IPS-18a (cell line): ENCODE measurements at regions not wholly inside any gene's neighbourhood (a gene's known extent, or its start where the extent isn't known, plus 50 kb on each side); places are given as distances from the start of the nearest gene placed in this dataset.

ENCODE experiments used
- H3K27ac ChIP-seq: one replicate; pipeline ENCODE4 v1.5.1; 2013; ENCODE audit warnings: low read length
- H3K27me3 ChIP-seq: one replicate; pipeline ENCODE4 v1.6.1; 2013; ENCODE audit warnings: mild to moderate bottlenecking, low read length; ENCODE audit not compliant: control insufficient read depth, insufficient read depth
- H3K36me3 ChIP-seq: one replicate; pipeline ENCODE4 v1.6.1; 2013; ENCODE audit warnings: low read depth, low read length; ENCODE audit not compliant: control insufficient read depth
- H3K4me1 ChIP-seq: one replicate; pipeline ENCODE4 v1.6.1; 2013; ENCODE audit warnings: low read depth, low read length; ENCODE audit not compliant: control insufficient read depth
- H3K4me3 ChIP-seq: one replicate; pipeline ENCODE4 v1.5.1; 2013; ENCODE audit warnings: low read length
- H3K9ac ChIP-seq: one replicate; pipeline ENCODE4 v1.6.1; 2013; ENCODE audit warnings: mild to moderate bottlenecking, low read length, moderate library complexity
- H3K9me3 ChIP-seq: one replicate; pipeline ENCODE4 v1.6.1; 2013; ENCODE audit warnings: low read depth, low read length; ENCODE audit not compliant: control insufficient read depth

DNA sequence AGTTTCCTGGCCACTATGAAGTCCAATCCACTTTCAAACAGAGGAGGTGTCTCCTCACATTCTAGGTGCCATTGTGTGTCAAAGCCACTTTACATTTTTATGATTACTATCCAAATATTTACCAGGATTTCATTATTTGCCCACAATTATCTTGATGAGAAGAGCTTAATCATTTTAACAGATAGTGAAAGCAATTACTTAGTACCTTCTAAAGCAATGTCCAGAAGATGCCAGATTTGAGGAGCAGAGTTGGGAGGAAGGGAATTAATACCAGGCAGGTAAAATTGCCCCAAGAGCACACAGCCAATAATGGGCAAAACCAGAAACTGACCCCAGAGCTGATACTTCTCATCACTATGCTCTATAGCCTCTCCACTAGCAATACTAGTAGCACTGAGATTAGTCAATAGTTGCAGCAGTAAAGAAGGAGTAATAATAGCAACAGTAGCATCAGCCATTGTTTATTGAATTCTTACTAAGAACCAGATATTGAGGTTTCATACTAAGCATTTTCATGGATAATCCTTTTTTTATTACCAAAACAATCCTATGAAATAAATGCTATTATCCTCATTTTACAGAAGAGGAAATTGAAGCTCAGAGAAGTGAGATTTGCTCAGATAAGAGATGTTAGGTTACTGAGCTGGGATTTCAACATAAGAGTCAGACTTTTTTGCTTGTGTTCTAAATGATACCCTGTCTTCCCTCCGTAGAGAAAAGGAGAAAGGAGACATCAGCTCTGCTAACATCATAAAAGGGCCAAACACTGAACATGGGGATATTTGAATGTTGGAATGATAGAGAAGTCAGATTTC lies 509.3 kb upstream of the CFAP20DC start:
- Histone ChIP-seq H3K27me3 (no peaks in the 10 kb centered on the region), H3K4me1 (no peaks in the 10 kb centered on the region), H3K36me3 (no peaks in the 10 kb centered on the region), H3K9ac (no peak overlapping the region), H3K4me3 (no peak overlapping the region), H3K27ac (no peak overlapping the region), H3K9me3 (no peaks in the 10 kb centered on the region)

DNA sequence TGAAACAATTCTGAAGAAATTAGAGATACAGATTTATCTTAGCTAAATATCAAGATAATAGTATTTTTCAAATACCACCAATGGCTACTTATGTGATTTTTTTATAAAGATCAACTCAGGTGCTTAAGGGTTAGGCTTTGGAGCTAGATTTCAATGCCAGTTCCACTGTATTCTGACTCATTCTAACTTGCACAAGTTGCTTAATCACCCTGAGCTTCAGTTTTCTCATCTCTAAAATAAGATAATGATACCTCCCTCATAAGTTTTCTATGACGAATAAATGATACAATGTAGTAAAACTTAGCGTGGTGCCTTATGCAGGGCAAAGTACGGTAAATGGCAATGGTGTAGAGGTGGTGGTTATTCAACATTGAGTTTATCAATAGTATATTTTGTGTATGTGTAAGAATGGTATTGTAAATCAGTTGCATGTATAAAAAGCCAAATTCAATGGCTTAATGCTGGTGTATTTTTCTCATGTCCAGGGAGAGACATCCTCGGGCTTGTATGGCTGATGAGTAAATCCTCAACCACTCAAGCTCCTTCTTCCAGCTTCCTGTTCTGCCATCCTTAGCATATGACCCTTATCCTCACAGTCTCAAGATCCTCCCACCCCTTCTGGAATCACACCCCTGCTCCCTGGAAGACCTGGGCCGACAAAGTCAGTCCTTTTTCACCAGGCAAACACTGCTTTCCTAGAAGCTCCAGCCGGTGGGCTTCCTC lies 505.9 kb upstream of the CFAP20DC start:
- H3K36me3 ChIP-seq = no peaks in the 10 kb centered on the region
- H3K4me3 ChIP-seq = no peak overlapping the region
- no peak overlapping the region for H3K9ac ChIP-seq
- H3K27ac ChIP-seq = no peak overlapping the region
- no peaks in the 10 kb centered on the region for H3K4me1 ChIP-seq
- no peaks in the 10 kb centered on the region for H3K9me3 ChIP-seq
- H3K27me3 ChIP-seq = no peaks in the 10 kb centered on the region

DNA sequence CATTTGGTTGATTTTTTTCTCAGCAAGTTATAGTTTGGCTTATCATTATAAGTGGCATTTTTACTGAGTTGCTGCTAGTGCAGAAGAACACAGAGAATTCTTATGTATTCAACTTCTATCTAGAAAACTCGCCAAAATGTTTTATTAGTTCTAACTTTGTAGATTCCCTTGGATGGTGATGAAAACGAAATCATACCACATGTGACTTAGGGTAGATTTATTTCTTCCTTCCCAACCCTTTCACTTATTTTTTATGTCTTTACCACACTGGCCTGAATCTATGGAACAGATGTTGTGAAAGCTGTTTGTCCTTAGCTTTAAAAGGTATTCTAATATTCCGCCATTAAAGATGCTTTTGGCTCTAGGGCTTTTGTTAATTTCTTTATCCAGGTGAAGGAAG lies 503.3 kb upstream of the CFAP20DC start:
- Histone ChIP-seq H3K9me3 (no peaks in the 10 kb centered on the region), H3K27me3 (no peaks in the 10 kb centered on the region), H3K36me3 (no peaks in the 10 kb centered on the region), H3K4me3 (no peak overlapping the region), H3K9ac (no peak overlapping the region), H3K4me1 (no peaks in the 10 kb centered on the region), H3K27ac (no peak overlapping the region)

DNA sequence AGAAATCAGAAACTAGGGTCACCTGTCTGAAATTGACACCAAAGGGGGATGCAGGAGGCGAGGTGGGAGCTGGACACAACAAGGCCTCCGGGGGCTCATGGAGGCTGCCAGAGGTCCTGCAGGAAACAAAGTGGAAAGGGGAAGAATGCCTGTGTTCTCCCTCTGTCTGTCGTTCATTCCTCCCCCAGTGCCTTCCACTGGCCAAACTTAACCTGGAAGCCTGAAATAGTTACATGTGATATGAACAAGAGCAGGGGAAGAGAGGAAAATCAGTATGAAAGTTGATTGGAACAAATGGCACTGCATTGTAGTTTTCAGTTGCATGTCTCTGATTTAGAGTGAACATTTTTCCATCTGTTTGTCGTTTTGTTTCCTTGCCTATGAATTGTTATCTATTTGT lies 502.0 kb upstream of the CFAP20DC start:
- Histone ChIP-seq H3K9me3 (no peaks in the 10 kb centered on the region), H3K4me3 (no peak overlapping the region), H3K9ac (no peak overlapping the region), H3K36me3 (no peaks in the 10 kb centered on the region), H3K27ac (no peak overlapping the region), H3K27me3 (no peaks in the 10 kb centered on the region), H3K4me1 (no peaks in the 10 kb centered on the region)

DNA sequence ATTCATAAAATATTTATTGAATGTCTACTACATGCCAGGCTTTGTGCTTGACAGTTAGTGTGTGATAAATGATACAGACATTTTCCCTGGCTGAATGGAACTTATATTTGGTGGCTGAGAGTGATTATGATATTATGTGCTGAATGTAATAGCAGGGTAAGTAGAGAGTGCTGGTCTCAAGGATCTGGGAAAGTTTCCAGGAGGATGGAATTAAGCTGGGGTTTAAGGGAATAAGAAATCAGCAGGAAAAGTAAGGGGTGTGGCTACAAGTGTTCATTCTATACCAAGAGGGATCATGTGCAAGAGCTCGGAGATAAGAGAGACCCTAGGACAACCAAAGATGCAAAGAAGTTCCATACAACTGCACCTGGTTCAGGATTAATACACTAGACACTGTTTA lies 500.1 kb upstream of the CFAP20DC start:
- Histone ChIP-seq H3K9ac (no peak overlapping the region), H3K4me1 (no peaks in the 10 kb centered on the region), H3K4me3 (no peak overlapping the region), H3K27ac (no peak overlapping the region), H3K27me3 (no peaks in the 10 kb centered on the region), H3K9me3 (no peaks in the 10 kb centered on the region), H3K36me3 (no peaks in the 10 kb centered on the region)

DNA sequence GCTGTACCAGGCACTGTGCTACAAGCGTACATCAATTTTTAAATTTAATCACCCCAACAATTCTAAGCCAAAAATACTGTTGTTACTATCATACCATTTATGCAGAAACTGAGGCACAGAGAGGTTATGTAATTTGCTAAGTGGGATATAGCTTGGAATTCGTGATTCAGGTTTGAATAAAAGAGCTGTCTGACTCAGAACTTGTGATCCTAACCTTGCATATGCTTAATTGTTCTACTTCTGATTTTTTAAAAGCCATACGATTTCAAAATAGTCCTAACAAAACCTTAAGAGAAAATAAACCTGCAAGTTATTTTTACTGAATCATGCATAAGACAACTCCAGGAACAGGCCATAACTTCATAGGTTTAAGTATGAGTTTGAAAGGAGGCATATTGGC lies 498.0 kb upstream of the CFAP20DC start:
- no peaks in the 10 kb centered on the region for H3K9me3 ChIP-seq
- H3K4me3 ChIP-seq = no peak overlapping the region
- H3K27me3 ChIP-seq = no peaks in the 10 kb centered on the region
- H3K9ac ChIP-seq = no peak overlapping the region
- no peak overlapping the region for H3K27ac ChIP-seq
- H3K4me1 ChIP-seq = no peaks in the 10 kb centered on the region
- no peaks in the 10 kb centered on the region for H3K36me3 ChIP-seq

DNA sequence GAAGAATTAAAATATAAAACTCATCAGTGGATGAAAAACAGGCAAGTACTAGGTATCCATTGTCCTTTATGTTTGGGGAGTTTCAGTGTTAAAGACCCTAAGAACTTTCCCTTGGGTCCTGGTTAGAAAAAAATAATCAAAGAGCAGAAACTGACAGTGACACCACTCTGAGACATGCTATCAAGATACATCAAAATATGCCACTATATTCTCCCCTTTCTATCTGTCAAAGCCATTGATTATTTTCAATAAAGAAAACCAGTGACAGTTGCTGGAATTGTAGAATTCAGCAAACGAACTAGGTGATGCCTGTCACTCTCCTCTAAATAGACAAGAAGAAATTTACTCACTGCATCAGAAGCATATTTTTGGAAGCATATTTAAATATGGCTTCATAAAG lies 496.7 kb upstream of the CFAP20DC start:
- no peak overlapping the region for H3K9ac ChIP-seq
- H3K4me1 ChIP-seq = no peaks in the 10 kb centered on the region
- H3K27me3 ChIP-seq = no peaks in the 10 kb centered on the region
- H3K9me3 ChIP-seq = no peaks in the 10 kb centered on the region
- H3K27ac ChIP-seq = no peak overlapping the region
- H3K36me3 ChIP-seq = no peaks in the 10 kb centered on the region
- H3K4me3 ChIP-seq = no peak overlapping the region

DNA sequence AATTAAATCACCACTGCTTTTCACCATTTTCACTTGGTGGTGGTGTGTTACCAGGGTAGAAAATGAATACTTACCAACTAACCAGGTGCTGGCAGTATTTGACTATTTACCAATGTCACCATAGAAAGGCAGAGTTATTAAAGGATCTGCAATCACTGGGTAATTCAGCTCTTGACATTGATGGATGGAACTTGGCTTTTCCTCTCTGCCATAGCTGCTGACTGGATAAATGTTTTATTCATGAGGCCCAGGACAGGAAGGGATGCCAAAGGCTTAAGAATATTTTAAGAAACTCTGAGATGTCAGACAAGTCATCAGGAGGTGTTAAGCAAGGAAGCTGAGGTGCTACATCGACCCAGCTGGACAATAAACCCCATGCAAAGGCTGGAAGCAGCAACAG lies 495.5 kb upstream of the CFAP20DC start:
- H3K4me3 ChIP-seq = no peak overlapping the region
- no peak overlapping the region for H3K27ac ChIP-seq
- no peaks in the 10 kb centered on the region for H3K36me3 ChIP-seq
- peaks cover 4% of the 10 kb centered on the region for H3K4me1 ChIP-seq
- no peak overlapping the region for H3K9ac ChIP-seq
- no peaks in the 10 kb centered on the region for H3K9me3 ChIP-seq
- H3K27me3 ChIP-seq = no peaks in the 10 kb centered on the region

DNA sequence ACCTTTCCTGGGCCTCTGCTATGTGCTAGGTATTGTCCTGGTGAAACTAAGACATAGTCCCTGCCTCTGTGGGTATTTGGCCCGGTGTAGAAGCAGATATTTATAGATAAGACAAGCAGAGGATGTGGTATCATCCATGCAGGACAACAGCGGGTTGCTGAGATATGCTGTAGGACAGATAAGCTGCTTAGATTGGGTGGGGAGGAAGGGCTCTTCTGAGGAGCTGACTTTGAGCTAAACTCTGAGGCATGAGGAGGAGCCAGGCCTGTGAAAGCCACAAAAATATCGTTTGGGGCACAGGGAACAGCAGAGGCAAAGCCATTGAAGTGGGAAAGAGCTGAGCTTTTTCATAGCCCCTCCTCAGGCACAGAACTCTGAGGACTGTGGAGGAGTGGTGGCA lies 492.5 kb upstream of the CFAP20DC start:
- Histone ChIP-seq H3K4me1 (peaks cover 7% of the 10 kb centered on the region), H3K4me3 (no peak overlapping the region), H3K27ac (no peak overlapping the region), H3K9ac (no peak overlapping the region), H3K9me3 (no peaks in the 10 kb centered on the region), H3K27me3 (no peaks in the 10 kb centered on the region), H3K36me3 (no peaks in the 10 kb centered on the region)

DNA sequence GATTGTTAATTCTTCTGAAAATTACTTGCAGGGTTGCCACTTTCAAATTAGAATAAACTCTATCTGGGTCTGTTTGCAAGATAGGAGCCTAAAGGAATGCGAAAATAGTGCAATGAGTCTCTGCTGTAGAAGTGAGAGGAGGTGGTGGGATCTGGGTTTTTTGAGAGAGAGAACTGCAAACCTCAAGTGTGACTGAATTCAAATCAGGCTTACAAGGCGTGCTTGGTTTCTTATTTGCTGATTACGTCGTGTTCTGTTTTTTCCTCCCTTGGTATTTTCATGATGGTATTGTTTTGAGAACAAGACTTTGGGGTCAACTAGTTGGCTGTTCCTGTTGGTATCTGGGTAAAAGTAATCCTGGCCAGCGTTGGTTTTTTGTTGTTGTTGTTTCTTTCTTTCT lies 490.9 kb upstream of the CFAP20DC start:
- Histone ChIP-seq H3K4me3 (no peak overlapping the region), H3K9ac (no peak overlapping the region), H3K27me3 (no peaks in the 10 kb centered on the region), H3K27ac (no peak overlapping the region), H3K9me3 (no peaks in the 10 kb centered on the region), H3K36me3 (no peaks in the 10 kb centered on the region), H3K4me1 (peaks cover 7% of the 10 kb centered on the region)

DNA sequence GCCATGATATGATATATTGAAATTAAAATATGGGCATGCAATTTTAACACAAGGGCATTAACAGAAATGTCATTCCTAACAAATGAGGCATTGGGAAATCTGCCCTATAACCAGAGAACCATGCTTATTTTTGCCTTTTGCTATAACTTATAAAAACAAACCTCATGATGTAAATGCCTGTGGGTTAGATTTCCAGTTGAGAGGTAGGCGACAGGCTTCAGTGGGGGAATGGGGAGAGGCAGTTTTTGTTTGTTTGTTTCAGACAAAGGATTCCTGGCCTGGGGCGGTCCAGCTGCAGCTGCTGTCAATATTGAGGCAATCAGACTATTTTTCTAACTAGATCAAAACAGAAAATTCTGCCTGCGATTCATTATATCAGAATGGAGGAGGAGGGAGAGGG lies 490.4 kb upstream of the CFAP20DC start:
- Histone ChIP-seq H3K36me3 (no peaks in the 10 kb centered on the region), H3K9me3 (no peaks in the 10 kb centered on the region), H3K4me3 (no peak overlapping the region), H3K27me3 (no peaks in the 10 kb centered on the region), H3K27ac (no peak overlapping the region), H3K4me1 (peaks cover 7% of the 10 kb centered on the region), H3K9ac (no peak overlapping the region)
